SU-DHL-6 (cell line): ENCODE measurements at regions not wholly inside any gene's neighbourhood (a gene's known extent, or its start where the extent isn't known, plus 50 kb on each side); places are given as distances from the start of the nearest gene placed in this dataset.

ENCODE experiments used
- H2AFZ ChIP-seq: fragments of 200-600 bp; sonication (generic); 2 replicates; pipeline ENCODE4 v1.6.1; 2014; ENCODE audit warnings: low read depth, mild to moderate bottlenecking, moderate library complexity, mixed read lengths, antibody characterized with exemption, low read length; ENCODE audit not compliant: severe bottlenecking
- H3F3A ChIP-seq: fragments of 200-600 bp; shearing (Covaris generic); 2 replicates; pipeline ENCODE4 v1.6.0; 2016; ENCODE audit warnings: antibody characterized with exemption, mild to moderate bottlenecking; ENCODE audit not compliant: insufficient read depth
- H3K27ac ChIP-seq: fragments of 200-600 bp; sonication (generic); 2 replicates; pipeline ENCODE4 v1.5.1; 2016; ENCODE audit warnings: low read depth, mild to moderate bottlenecking, low read length, moderate library complexity, mixed read lengths
- H3K27me3 ChIP-seq: fragments of 200-600 bp; sonication (generic), shearing (Covaris generic); 2 replicates; pipeline ENCODE4 v1.6.0; 2014; ENCODE audit warnings: mild to moderate bottlenecking, low read length
- H3K36me3 ChIP-seq: fragments of 200-600 bp; sonication (generic); 2 replicates; pipeline ENCODE4 v1.6.1; 2014; ENCODE audit warnings: mild to moderate bottlenecking, low read length, mixed read lengths
- H3K4me2 ChIP-seq: fragments of 300-600, 200-600 bp; shearing (Covaris generic), sonication (generic); 2 replicates; pipeline ENCODE4 v1.6.0; 2014; ENCODE audit warnings: low read length, low read depth, mild to moderate bottlenecking; ENCODE audit not compliant: poor library complexity, severe bottlenecking
- H3K4me3 ChIP-seq: fragments of 200-600 bp; sonication (generic); 2 replicates; pipeline ENCODE4 v1.5.1; 2014; ENCODE audit warnings: antibody characterized with exemption, low read length, mild to moderate bottlenecking, mixed read lengths; ENCODE audit not compliant: insufficient read depth, poor library complexity, severe bottlenecking
- H3K79me2 ChIP-seq: fragments of 200-600 bp; sonication (generic); 2 replicates; pipeline ENCODE4 v1.6.1; 2014; ENCODE audit warnings: mild to moderate bottlenecking, low read length, moderate library complexity; ENCODE audit not compliant: insufficient read depth
- H3K9ac ChIP-seq: fragments of 200-600 bp; sonication (generic); 2 replicates; pipeline ENCODE4 v1.7.0; 2014; ENCODE audit warnings: mild to moderate bottlenecking, low read length
- H3K9me2 ChIP-seq: fragments of 200-600 bp; sonication (generic); replicated peaks from 2 replicates; pipeline ENCODE4 v1.6.1; 2014; ENCODE audit warnings: low read length; ENCODE audit not compliant: insufficient read depth
- H3K9me3 ChIP-seq: fragments of 200-600 bp; sonication (generic); 2 replicates; pipeline ENCODE4 v1.6.1; 2014; ENCODE audit warnings: low read length, mixed read lengths; ENCODE audit not compliant: insufficient read depth
- H4K20me1 ChIP-seq: fragments of 200-600 bp; sonication (generic); 2 replicates; pipeline ENCODE4 v1.6.1; 2014; ENCODE audit warnings: low read depth, mild to moderate bottlenecking, antibody characterized with exemption, low read length, moderate library complexity, mixed read lengths
- CTCF ChIP-seq: fragments of 200-600 bp; sonication (generic); IDR thresholded peaks from one replicate; pipeline ENCODE4 v1.5.1; 2017; ENCODE audit warnings: antibody characterized with exemption, mild to moderate bottlenecking, low read length, moderate library complexity; ENCODE audit not compliant: insufficient read depth, poor library complexity, severe bottlenecking
- EZH2phosphoT487 ChIP-seq: fragments of 200-600 bp; sonication (generic), shearing (Covaris generic); conservative IDR thresholded peaks from 2 replicates; pipeline ENCODE4 v1.6.1; 2018; ENCODE audit warnings: mild to moderate bottlenecking, antibody characterized with exemption, low read length, moderate library complexity, mixed read lengths

GRCh38 chr6:167547328-167547692 lies 222.4 kb downstream of the TTLL2 start:
- no peak overlapping the region for H3K27ac ChIP-seq
- H3K9ac ChIP-seq, result no peak overlapping the region
- H3K79me2 ChIP-seq, result no peaks in the 10 kb centered on the region
- H3K36me3 ChIP-seq, result no peaks in the 10 kb centered on the region
- H3K9me3 ChIP-seq, result no peaks in the 10 kb centered on the region
- H4K20me1 ChIP-seq, result no peaks in the 10 kb centered on the region
- no peaks in the 10 kb centered on the region for H3K9me2 ChIP-seq
- no peaks in the 10 kb centered on the region for H3F3A ChIP-seq
- no peak overlapping the region for H3K4me2 ChIP-seq
- no peak for TF ChIP-seq CTCF
- TF ChIP-seq EZH2phosphoT487, result no peak
- no peak overlapping the region for H2AFZ ChIP-seq
- H3K4me3 ChIP-seq, result no peak overlapping the region
- no peaks in the 10 kb centered on the region; the same call in 1 of the 2 replicates for H3K27me3 ChIP-seq

DNA sequence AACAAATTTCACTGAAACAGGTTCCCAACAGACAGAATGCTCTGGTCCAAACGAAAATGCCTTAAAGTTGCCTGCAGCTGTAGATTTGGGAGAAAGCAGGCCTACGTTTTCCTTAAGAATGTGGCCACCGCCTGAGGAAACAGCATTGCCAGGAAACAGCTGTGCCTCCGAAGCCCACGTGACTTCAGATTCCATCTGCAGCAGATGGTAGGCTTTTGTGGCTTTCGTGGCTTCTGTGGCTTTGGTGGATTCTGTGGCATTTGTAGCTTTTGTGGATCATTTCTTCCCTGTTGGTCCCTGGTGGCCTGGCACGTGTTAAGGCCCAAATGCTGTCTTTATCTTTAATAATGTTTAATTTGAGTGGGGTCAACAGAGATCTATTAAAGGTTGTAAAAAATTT lies 222.9 kb downstream of the TTLL2 start:
- H3K4me3 ChIP-seq, result no peak overlapping the region

DNA sequence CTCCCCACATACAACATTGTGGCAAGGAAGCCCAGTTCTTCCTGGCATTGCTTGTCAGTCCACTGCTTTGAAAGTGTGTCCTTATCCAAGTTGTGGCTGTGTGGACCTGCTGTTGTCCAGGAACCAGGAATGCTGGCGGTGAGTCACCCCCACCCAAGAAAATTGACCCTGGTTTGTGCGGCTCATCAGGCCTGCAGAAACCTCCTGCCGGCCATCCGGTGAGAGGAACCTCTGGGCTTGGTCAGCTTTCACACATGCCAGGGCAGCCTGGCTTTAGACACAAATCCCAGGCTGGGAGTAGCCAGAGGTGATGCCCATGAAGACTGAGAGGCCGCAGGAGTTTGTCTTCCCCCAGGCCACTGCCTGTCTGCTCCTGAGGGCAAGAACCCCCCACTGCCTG lies 223.6 kb downstream of the TTLL2 start:
- H3K79me2 ChIP-seq, result no peaks in the 10 kb centered on the region
- no peaks in the 10 kb centered on the region for H3K36me3 ChIP-seq
- no peaks in the 10 kb centered on the region for H3F3A ChIP-seq
- no peak overlapping the region for H3K9ac ChIP-seq
- TF ChIP-seq EZH2phosphoT487 (no peak), CTCF (no peak)
- H3K4me3 ChIP-seq, result no peak overlapping the region
- H4K20me1 ChIP-seq, result no peaks in the 10 kb centered on the region
- no peaks in the 10 kb centered on the region for H3K9me3 ChIP-seq
- no peak overlapping the region for H3K4me2 ChIP-seq
- no peaks in the 10 kb centered on the region for H3K9me2 ChIP-seq
- no peak overlapping the region for H3K27ac ChIP-seq
- no peak overlapping the region for H2AFZ ChIP-seq
- no peaks in the 10 kb centered on the region; the same call in 1 of the 2 replicates for H3K27me3 ChIP-seq

More for the DNA sequence above, 222.9 kb downstream of the TTLL2 start:
- no peaks in the 10 kb centered on the region; the same call in 1 of the 2 replicates for H3K27me3 ChIP-seq
- no peak overlapping the region for H3K4me2 ChIP-seq
- no peaks in the 10 kb centered on the region for H3F3A ChIP-seq
- no peak overlapping the region for H3K27ac ChIP-seq
- H2AFZ ChIP-seq, result no peak overlapping the region
- no peak overlapping the region for H3K9ac ChIP-seq
- H4K20me1 ChIP-seq, result no peaks in the 10 kb centered on the region
- H3K9me3 ChIP-seq, result no peaks in the 10 kb centered on the region
- no peak for TF ChIP-seq CTCF
- no peak for TF ChIP-seq EZH2phosphoT487
- no peaks in the 10 kb centered on the region for H3K79me2 ChIP-seq
- no peaks in the 10 kb centered on the region for H3K36me3 ChIP-seq
- H3K9me2 ChIP-seq, result no peaks in the 10 kb centered on the region

DNA sequence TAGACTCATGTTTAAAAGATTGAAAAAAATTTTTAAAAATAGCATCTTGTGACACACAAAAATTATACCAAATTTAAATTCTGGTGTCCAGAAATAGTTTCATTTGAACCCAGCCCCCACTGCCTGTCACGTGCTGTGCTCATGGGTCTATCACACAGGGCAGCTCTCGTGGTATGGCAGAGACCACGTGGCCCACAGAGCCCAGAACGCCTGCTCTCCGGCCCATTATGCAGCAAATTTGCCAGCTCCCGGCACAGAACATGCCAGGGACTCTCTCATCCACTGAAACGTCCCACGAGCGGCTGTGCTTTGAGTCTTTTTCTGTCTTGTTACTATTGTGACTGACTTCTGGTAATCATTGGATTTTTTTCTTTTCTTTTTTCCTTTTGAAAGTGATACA lies 224.3 kb downstream of the TTLL2 start:
- H4K20me1 ChIP-seq, result no peaks in the 10 kb centered on the region
- H3K9ac ChIP-seq, result no peak overlapping the region
- no peak overlapping the region for H3K27ac ChIP-seq
- H3K4me2 ChIP-seq, result no peak overlapping the region
- H2AFZ ChIP-seq, result no peak overlapping the region
- no peaks in the 10 kb centered on the region for H3K9me2 ChIP-seq
- H3K9me3 ChIP-seq, result no peaks in the 10 kb centered on the region
- H3K4me3 ChIP-seq, result no peak overlapping the region
- TF ChIP-seq EZH2phosphoT487, result no peak
- TF ChIP-seq CTCF, result no peak
- no peaks in the 10 kb centered on the region; the same call in 1 of the 2 replicates for H3K27me3 ChIP-seq
- H3K36me3 ChIP-seq, result no peaks in the 10 kb centered on the region
- H3K79me2 ChIP-seq, result no peaks in the 10 kb centered on the region
- H3F3A ChIP-seq, result no peaks in the 10 kb centered on the region
